SK-N-SH treated with all-trans-retinoic acid at 6 μM for 48 hours (cell line): ENCODE measurements at regions not wholly inside any gene's neighbourhood (a gene's known extent, or its start where the extent isn't known, plus 50 kb on each side); places are given as distances from the start of the nearest gene placed in this dataset.

Experiments used
- ARNTL ChIP-seq: fragments of 450-650 bp; formaldehyde crosslinking; IDR thresholded peaks from 2 replicates; pipeline ENCODE4 v1.5.0; 2020; ENCODE audit warnings: low read depth, mild to moderate bottlenecking, moderate library complexity, borderline replicate concordance
- OSR1 ChIP-seq: fragments of 250-450 bp; sonication (Bioruptor Pico); IDR thresholded peaks from 2 replicates; pipeline ENCODE4 v1.8.0; 2022; ENCODE audit warnings: moderate library complexity, mild to moderate bottlenecking, inconsistent platforms
- PPARA ChIP-seq: fragments of 250-450 bp; sonication (Bioruptor Pico); IDR thresholded peaks from 2 replicates; pipeline ENCODE4 v1.5.0; 2020; ENCODE audit warnings: mild to moderate bottlenecking, borderline replicate concordance
- RARB ChIP-seq: fragments of 250-450 bp; sonication (Bioruptor Pico); IDR thresholded peaks from 2 replicates; pipeline ENCODE4 v1.8.0; 2021; ENCODE audit warnings: mild to moderate bottlenecking, moderate library complexity
- SNAI2 ChIP-seq: fragments of 250-450 bp; sonication (Bioruptor Pico); IDR thresholded peaks from 2 replicates; pipeline ENCODE4 v1.5.0; 2020; ENCODE audit warnings: mild to moderate bottlenecking, moderate library complexity
- TOX ChIP-seq: fragments of 250-450 bp; sonication (Bioruptor Pico); IDR thresholded peaks from 2 replicates; pipeline ENCODE4 v1.8.0; 2021; ENCODE audit warnings: mild to moderate bottlenecking, moderate library complexity, borderline replicate concordance
- ZC3H10 ChIP-seq: fragments of 250-450 bp; sonication (Bioruptor Pico); IDR thresholded peaks from 2 replicates; pipeline ENCODE4 v1.5.1; 2021; ENCODE audit warnings: mild to moderate bottlenecking, moderate library complexity
- ZFP3 ChIP-seq: fragments of 250-450 bp; sonication (Bioruptor Pico); IDR thresholded peaks from 2 replicates; pipeline ENCODE4 v1.5.0; 2020; ENCODE audit warnings: mild to moderate bottlenecking, moderate library complexity
- ZFP30 ChIP-seq: fragments of 450-650 bp; formaldehyde crosslinking; IDR thresholded peaks from 2 replicates; pipeline ENCODE4 v1.5.0; 2022; ENCODE audit warnings: mild to moderate bottlenecking, moderate library complexity
- ZNF70 ChIP-seq: fragments of 450-650 bp; formaldehyde crosslinking; IDR thresholded peaks from 2 replicates; pipeline ENCODE4 v1.5.0; 2020; ENCODE audit warnings: mild to moderate bottlenecking, moderate library complexity
- ZNF8 ChIP-seq: fragments of 450-650 bp; formaldehyde crosslinking; IDR thresholded peaks from 2 replicates; pipeline ENCODE4 v1.5.0; 2020; ENCODE audit warnings: mild to moderate bottlenecking, moderate library complexity
- TF ChIP-seq, protein P1 (sequence below): fragments of 250-450 bp; sonication (Bioruptor Pico); IDR thresholded peaks from 2 replicates; pipeline ENCODE4 v1.8.0; 2020; ENCODE audit warnings: mild to moderate bottlenecking, moderate library complexity, borderline replicate concordance

DNA sequence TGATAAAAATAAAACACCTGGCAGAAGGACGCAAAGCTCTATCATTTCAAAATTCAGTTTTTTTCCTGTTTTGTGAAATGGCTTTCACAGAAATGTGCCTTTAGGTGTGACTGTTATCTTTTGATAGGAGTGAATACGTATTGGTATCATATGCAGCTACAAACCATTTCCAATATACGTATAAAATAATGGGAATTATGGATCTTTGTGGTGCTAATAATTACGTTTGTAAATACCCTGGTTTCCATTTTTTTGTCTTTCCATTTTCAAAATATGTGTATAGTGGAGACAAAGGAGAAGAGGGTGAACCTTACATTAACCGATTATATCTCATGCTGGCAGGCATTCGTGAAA, 108.7 kb upstream of the GMDS start:
- no peak for TF ChIP-seq SNAI2 (CRISPR knock-in tag)
- no peak for TF ChIP-seq ARNTL
- TF ChIP-seq ZFP30 = no peak
- no peak for TF ChIP-seq ZNF8
- TF ChIP-seq ZNF70 (CRISPR knock-in tag) = no peak
- no peak for TF ChIP-seq OSR1 (CRISPR knock-in tag)
- no peak for TF ChIP-seq TOX (CRISPR knock-in tag)
- TF ChIP-seq PPARA = no peak
- no peak for TF ChIP-seq ZC3H10 (CRISPR knock-in tag)
- TF ChIP-seq ZFP3 (CRISPR knock-in tag) = no peak
- no peak for TF ChIP-seq RARB (CRISPR knock-in tag)
- TF ChIP-seq, protein P1, sequence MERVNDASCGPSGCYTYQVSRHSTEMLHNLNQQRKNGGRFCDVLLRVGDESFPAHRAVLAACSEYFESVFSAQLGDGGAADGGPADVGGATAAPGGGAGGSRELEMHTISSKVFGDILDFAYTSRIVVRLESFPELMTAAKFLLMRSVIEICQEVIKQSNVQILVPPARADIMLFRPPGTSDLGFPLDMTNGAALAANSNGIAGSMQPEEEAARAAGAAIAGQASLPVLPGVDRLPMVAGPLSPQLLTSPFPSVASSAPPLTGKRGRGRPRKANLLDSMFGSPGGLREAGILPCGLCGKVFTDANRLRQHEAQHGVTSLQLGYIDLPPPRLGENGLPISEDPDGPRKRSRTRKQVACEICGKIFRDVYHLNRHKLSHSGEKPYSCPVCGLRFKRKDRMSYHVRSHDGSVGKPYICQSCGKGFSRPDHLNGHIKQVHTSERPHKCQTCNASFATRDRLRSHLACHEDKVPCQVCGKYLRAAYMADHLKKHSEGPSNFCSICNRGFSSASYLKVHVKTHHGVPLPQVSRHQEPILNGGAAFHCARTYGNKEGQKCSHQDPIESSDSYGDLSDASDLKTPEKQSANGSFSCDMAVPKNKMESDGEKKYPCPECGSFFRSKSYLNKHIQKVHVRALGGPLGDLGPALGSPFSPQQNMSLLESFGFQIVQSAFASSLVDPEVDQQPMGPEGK (CRISPR knock-in tag) = no peak
